Hematopoietic multipotent progenitor cell (in vitro differentiated cells): ENCODE measurements at regions not wholly inside any gene's neighbourhood (a gene's known extent, or its start where the extent isn't known, plus 50 kb on each side); places are given as distances from the start of the nearest gene placed in this dataset. TPM values are rescaled to one million over a fixed set of nuclear protein-coding genes. Genes with fewer than 3 reads are reported as not detected.

Source experiments
- DNase-seq, 3 donors: peaks; one replicate each; pipeline ENCODE4 v3.0.0-alpha.2; 2011 to 2015; ENCODE audit warnings: low read depth in 2 of 3, low spot score in 2 of 3
- small RNA-seq: library from RNA; depleted of rRNA; stranded (forward); fragments of <200 nt; gene quantifications from one replicate; pipeline ENCODE3, GENCODE V24; 2012

DNA sequence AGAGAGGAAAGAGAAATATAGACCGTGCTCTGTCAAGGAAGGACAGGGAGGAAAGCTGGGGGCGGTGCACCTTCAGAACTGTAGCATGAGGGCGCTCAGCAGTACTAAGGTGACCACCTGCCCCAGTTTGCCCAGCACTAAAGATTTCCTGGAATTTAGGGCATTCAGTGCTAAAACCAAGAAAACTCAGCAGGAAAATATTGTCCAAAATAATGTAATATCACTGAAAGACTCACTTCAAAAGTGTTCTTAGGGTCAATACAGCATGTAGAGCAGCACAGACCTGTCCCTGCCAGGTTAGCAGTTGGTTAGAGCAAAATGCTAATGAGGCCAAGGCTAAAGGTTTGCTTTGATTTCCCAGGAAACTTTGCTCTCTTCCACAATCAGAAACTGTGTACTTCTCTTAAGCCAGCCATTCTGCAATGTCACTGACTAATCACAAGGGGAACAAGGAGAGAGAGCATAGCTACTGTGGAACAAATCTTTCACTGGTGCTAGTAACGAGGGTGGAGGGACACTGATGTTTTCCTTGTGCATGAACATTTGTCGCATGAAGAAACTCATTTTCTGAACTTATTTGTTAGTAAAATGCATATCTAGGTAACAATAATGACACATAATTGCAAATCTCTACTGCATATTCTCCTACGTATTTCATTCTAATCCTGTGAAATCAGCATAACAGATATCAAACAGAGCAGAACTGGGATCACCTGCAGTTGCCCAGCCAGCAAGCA lies 53.0 kb upstream of the GRAMD2B start:
- DNase-seq, result no peak

DNA sequence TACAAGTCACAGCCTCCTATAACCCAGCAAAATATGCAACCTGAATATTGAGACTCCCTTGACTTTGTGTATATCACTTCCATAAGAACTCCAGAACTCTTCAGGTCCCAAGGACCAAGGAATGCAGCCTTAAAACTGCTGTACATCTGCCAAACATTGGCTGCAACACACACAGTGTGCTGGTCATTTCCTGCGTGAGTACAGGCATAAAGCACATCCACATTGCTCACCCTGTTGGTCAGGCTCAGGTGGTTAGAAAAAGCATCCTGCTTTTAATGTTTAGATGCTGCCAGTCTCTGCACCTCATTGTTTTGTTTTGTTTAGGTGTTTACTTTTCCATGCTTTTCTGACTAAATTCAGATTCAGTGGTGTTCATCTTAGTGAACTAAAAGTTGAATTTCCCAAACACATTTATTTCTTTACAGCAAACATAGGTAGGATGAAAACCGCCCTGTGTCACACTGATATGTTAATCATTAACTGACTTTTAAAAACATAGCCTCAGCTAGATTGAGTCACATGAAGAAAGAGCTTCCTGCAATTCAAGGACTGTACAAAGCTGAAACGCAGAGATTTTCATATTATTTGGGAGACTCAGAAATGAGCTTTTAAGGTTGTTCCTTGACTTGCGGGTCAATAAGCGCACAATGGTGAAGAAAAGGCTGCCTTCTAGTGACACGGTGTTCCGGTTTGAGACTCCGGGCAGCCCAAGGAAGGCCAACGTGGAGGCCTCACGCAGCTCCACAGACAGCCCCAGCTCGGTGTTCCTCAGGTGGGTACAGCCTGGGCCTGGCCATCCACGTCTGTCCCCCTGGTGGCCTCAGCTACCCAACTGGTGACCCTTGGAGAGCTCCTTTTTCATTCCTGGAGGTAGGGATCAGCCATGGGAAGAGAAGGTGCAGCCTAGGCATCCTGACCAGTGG lies 52.2 kb upstream of the GRAMD2B start:
- no peak for DNase-seq

DNA sequence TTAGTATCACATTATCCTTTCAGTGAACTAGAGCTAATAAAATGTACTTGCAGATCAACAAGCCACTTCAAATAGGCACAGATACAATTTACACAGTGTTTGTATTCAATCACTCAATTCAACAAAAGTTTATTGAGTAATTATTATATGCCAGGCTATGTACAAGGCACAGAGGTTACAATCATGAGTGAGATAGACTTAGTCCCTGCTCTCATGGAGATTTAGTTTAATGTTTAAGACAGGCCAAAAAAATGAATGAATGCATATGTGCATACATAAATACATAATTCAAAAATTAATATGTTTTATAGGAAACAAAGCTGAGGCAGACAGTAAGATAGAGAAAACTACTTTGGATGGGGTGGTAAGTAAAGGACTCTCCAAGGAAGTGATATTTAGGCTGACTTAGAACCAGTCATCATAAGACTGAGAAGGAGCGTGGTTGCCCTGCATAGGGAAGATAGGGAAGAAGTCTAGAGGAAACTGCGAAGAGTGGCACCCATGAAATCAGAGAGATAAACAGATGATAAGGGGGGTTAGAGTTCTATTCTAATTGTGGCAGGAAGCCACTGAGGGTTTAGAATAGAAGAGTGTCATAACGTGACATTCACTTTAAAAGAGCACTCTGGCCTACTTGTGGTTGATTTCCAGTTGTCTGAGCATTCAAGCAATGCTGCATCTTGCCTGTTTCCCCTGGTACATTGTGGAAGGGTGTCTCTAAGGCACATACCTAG lies 49.7 kb upstream of the GRAMD2B start:
- peak in 1 of 3 donors; percentile 18 for DNase-seq

Small RNAs in the stretch of these regions (small RNA-seq; reads per million reads assigned to genes)
- gene HMGB1P22, result not detected
- gene RN7SKP117, result not detected
